ENCODE measurements at regions not wholly inside any gene's neighbourhood (a gene's known extent, or its start where the extent isn't known, plus 50 kb on each side); places are given as distances from the start of the nearest gene placed in this dataset.

GRCh38 chr2:180927030-180927686, 53.2 kb upstream of the UBE2E3 start:
- no peak for ATAC-seq (ENCODE audit: low read depth in 2 of 2)
- H3K27me3 Mint-ChIP-seq = peaks cover 9 to 15% (median 11%) of the 10 kb centered on the region in 3 donors

GRCh38 chr2:180925700-180926099, 54.7 kb upstream of the UBE2E3 start:
- Mint-ChIP-seq H3K36me3 (no peaks in the 10 kb centered on the region), H3K4me3 (no peak overlapping the region), H3K9me3 (peaks cover 0 to 3% (median 0%) of the 10 kb centered on the region in 7 donors), H3K27ac (no peak overlapping the region), H3K4me1 (no peaks in the 10 kb centered on the region), H3K27me3 (peaks cover 9 to 15% (median 11%) of the 10 kb centered on the region in 3 donors)
- ATAC-seq (ENCODE audit: low read depth in 2 of 2) = no peak
- no peak for DNase-seq

More at GRCh38 chr2:180927030-180927686, 53.2 kb upstream of the UBE2E3 start:
- no peak overlapping the region for H3K4me3 Mint-ChIP-seq
- no peaks in the 10 kb centered on the region for H3K4me1 Mint-ChIP-seq
- DNase-seq = no peak
- H3K27ac Mint-ChIP-seq = no peak overlapping the region
- H3K36me3 Mint-ChIP-seq = no peaks in the 10 kb centered on the region
- H3K9me3 Mint-ChIP-seq = no peaks in the 10 kb centered on the region

GRCh38 chr2:180924063-180924462, 56.3 kb upstream of the UBE2E3 start:
- H3K36me3 Mint-ChIP-seq = no peaks in the 10 kb centered on the region
- H3K4me3 Mint-ChIP-seq = no peak overlapping the region
- no peak overlapping the region for H3K27ac Mint-ChIP-seq
- peaks cover 0 to 3% (median 0%) of the 10 kb centered on the region in 7 donors for H3K9me3 Mint-ChIP-seq
- DNase-seq (no peak), ATAC-seq (ENCODE audit: low read depth in 2 of 2) (no peak)
- no peaks in the 10 kb centered on the region for H3K4me1 Mint-ChIP-seq
- peaks cover 11 to 15% (median 14%) of the 10 kb centered on the region in 3 donors for H3K27me3 Mint-ChIP-seq

- no peak for DNase-seq
- no peaks in the 10 kb centered on the region for H3K36me3 Mint-ChIP-seq
- H3K4me1 Mint-ChIP-seq = no peaks in the 10 kb centered on the region
- ATAC-seq (ENCODE audit: low read depth in 2 of 2) = no peak
- H3K27ac Mint-ChIP-seq = no peak overlapping the region
- H3K9me3 Mint-ChIP-seq = no peaks in the 10 kb centered on the region
- H3K27me3 Mint-ChIP-seq = peaks cover 0 to 9% (median 8%) of the 10 kb centered on the region in 3 donors
- no peak overlapping the region for H3K4me3 Mint-ChIP-seq
Observed at GRCh38 chr2:180910831-180911665, 69.4 kb upstream of the UBE2E3 start.

- peaks cover 0 to 7% (median 6%) of the 10 kb centered on the region in 3 donors for H3K27me3 Mint-ChIP-seq
- no peaks in the 10 kb centered on the region for H3K36me3 Mint-ChIP-seq
- DNase-seq = no peak
- no peak for ATAC-seq (ENCODE audit: low read depth in 2 of 2)
- no peak overlapping the region for H3K27ac Mint-ChIP-seq
- H3K4me1 Mint-ChIP-seq = no peaks in the 10 kb centered on the region
- no peak overlapping the region for H3K4me3 Mint-ChIP-seq
- no peaks in the 10 kb centered on the region for H3K9me3 Mint-ChIP-seq
Observed at GRCh38 chr2:180907731-180908130, 72.7 kb upstream of the UBE2E3 start.

GRCh38 chr2:180905461-180905860, 74.9 kb upstream of the UBE2E3 start:
- Mint-ChIP-seq H3K9me3 (no peaks in the 10 kb centered on the region), H3K4me1 (no peaks in the 10 kb centered on the region), H3K36me3 (no peaks in the 10 kb centered on the region), H3K27ac (no peak overlapping the region), H3K27me3 (peaks cover 4 to 22% (median 12%) of the 10 kb centered on the region in 3 donors), H3K4me3 (no peak overlapping the region)
- ATAC-seq (ENCODE audit: low read depth in 2 of 2) = no peak
- DNase-seq = no peak

- DNase-seq = no peak
Observed at GRCh38 chr2:180905002-180905401, 75.4 kb upstream of the UBE2E3 start.

GRCh38 chr2:180901331-180901730, 79.1 kb upstream of the UBE2E3 start:
- no peak overlapping the region for H3K27ac Mint-ChIP-seq

More at GRCh38 chr2:180905002-180905401, 75.4 kb upstream of the UBE2E3 start:
- no peaks in the 10 kb centered on the region for H3K9me3 Mint-ChIP-seq
- ATAC-seq (ENCODE audit: low read depth in 2 of 2) = no peak
- no peaks in the 10 kb centered on the region for H3K4me1 Mint-ChIP-seq
- H3K4me3 Mint-ChIP-seq = no peak overlapping the region
- H3K36me3 Mint-ChIP-seq = no peaks in the 10 kb centered on the region
- no peak overlapping the region for H3K27ac Mint-ChIP-seq
- peaks cover 4 to 22% (median 12%) of the 10 kb centered on the region in 3 donors for H3K27me3 Mint-ChIP-seq

GRCh38 chr2:180893752-180894151, 86.7 kb upstream of the UBE2E3 start:
- DNase-seq = no peak

More at GRCh38 chr2:180901331-180901730, 79.1 kb upstream of the UBE2E3 start:
- Mint-ChIP-seq H3K36me3 (no peaks in the 10 kb centered on the region), H3K27me3 (peaks cover 10 to 37% (median 15%) of the 10 kb centered on the region in 3 donors), H3K4me1 (no peaks in the 10 kb centered on the region), H3K9me3 (peaks cover 0 to 3% (median 0%) of the 10 kb centered on the region in 7 donors), H3K4me3 (no peak overlapping the region)
- no peak for ATAC-seq (ENCODE audit: low read depth in 2 of 2)
- no peak for DNase-seq

GRCh38 chr2:180892091-180892490, 88.3 kb upstream of the UBE2E3 start:
- no peak for DNase-seq
- H3K27me3 Mint-ChIP-seq = peaks cover 3 to 11% (median 8%) of the 10 kb centered on the region in 3 donors
- H3K27ac Mint-ChIP-seq = no peak overlapping the region
- no peaks in the 10 kb centered on the region for H3K4me1 Mint-ChIP-seq
- H3K4me3 Mint-ChIP-seq = no peak overlapping the region
- no peaks in the 10 kb centered on the region for H3K36me3 Mint-ChIP-seq
- peaks cover 0 to 3% (median 0%) of the 10 kb centered on the region in 7 donors for H3K9me3 Mint-ChIP-seq
- ATAC-seq (ENCODE audit: low read depth in 2 of 2) = no peak

More at GRCh38 chr2:180893752-180894151, 86.7 kb upstream of the UBE2E3 start:
- H3K27ac Mint-ChIP-seq = no peak overlapping the region
- H3K36me3 Mint-ChIP-seq = no peaks in the 10 kb centered on the region
- no peak overlapping the region for H3K4me3 Mint-ChIP-seq
- H3K4me1 Mint-ChIP-seq = no peaks in the 10 kb centered on the region
- H3K27me3 Mint-ChIP-seq = peaks cover 3 to 12% (median 8%) of the 10 kb centered on the region in 3 donors
- ATAC-seq (ENCODE audit: low read depth in 2 of 2) = no peak
- H3K9me3 Mint-ChIP-seq = peaks cover 0 to 3% (median 0%) of the 10 kb centered on the region in 7 donors

GRCh38 chr2:180891360-180891759, 89.0 kb upstream of the UBE2E3 start:
- H3K9me3 Mint-ChIP-seq = peaks cover 0 to 1% (median 0%) of the 10 kb centered on the region in 7 donors
- no peak for DNase-seq
- H3K4me1 Mint-ChIP-seq = no peaks in the 10 kb centered on the region
- H3K27me3 Mint-ChIP-seq = peaks cover 2 to 4% (median 3%) of the 10 kb centered on the region in 3 donors
- H3K4me3 Mint-ChIP-seq = no peak overlapping the region
- no peaks in the 10 kb centered on the region for H3K36me3 Mint-ChIP-seq
- no peak for ATAC-seq (ENCODE audit: low read depth in 2 of 2)
- no peak overlapping the region for H3K27ac Mint-ChIP-seq

GRCh38 chr2:180890781-180891180, 89.6 kb upstream of the UBE2E3 start:
- H3K4me1 Mint-ChIP-seq = no peaks in the 10 kb centered on the region
- H3K36me3 Mint-ChIP-seq = no peaks in the 10 kb centered on the region
- no peak overlapping the region for H3K27ac Mint-ChIP-seq
- peaks cover 0 to 5% (median 0%) of the 10 kb centered on the region in 7 donors for H3K9me3 Mint-ChIP-seq
- no peak overlapping the region for H3K4me3 Mint-ChIP-seq
- H3K27me3 Mint-ChIP-seq = peaks cover 0 to 2% (median 0%) of the 10 kb centered on the region in 3 donors
- DNase-seq (no peak), ATAC-seq (ENCODE audit: low read depth in 2 of 2) (no peak)

GRCh38 chr2:180882959-180883358, 97.4 kb upstream of the UBE2E3 start:
- H3K4me1 Mint-ChIP-seq = no peaks in the 10 kb centered on the region
- no peak for DNase-seq
- no peaks in the 10 kb centered on the region for H3K27me3 Mint-ChIP-seq
- no peak overlapping the region for H3K4me3 Mint-ChIP-seq
- H3K36me3 Mint-ChIP-seq = no peaks in the 10 kb centered on the region
- H3K9me3 Mint-ChIP-seq = peaks cover 0 to 33% (median 11%) of the 10 kb centered on the region in 7 donors
- no peak for ATAC-seq (ENCODE audit: low read depth in 2 of 2)
- H3K27ac Mint-ChIP-seq = no peak overlapping the region

- no peak overlapping the region for H3K27ac Mint-ChIP-seq
- no peak overlapping the region for H3K4me3 Mint-ChIP-seq
- DNase-seq (no peak), ATAC-seq (ENCODE audit: low read depth in 2 of 2) (no peak)
- H3K27me3 Mint-ChIP-seq = peaks cover 8 to 20% (median 11%) of the 10 kb centered on the region in 3 donors
- H3K36me3 Mint-ChIP-seq = no peaks in the 10 kb centered on the region
- H3K9me3 Mint-ChIP-seq = peaks cover 0 to 29% (median 3%) of the 10 kb centered on the region in 7 donors
- H3K4me1 Mint-ChIP-seq = no peaks in the 10 kb centered on the region
Observed at GRCh38 chr2:180876506-180876905, 103.9 kb upstream of the UBE2E3 start.
